ENCODE measurements at regions not wholly inside any gene's neighbourhood (a gene's known extent, or its start where the extent isn't known, plus 50 kb on each side); places are given as distances from the start of the nearest gene placed in this dataset.
A peak's percentile ranks its signal among the peaks of the same experiment; 100 is the strongest.

DNA sequence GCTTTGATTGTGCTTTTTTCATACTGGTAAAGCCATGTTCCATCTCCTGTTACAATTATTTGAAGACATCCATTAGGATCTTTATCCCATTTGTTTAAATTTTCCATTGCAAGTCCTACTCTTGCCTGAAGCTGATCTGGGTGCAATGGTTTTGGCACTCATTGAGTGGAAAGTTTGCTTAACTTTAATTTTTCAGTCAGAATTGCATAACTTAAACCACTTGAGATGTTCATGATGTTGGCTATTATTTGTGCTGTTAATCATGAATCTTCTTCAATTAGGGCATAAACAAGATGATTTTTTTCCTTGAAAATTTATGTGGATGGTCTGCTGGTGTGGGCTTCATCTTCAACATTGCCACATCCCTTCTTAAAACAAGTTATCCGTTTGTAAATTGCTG, 180.1 kb downstream of the ST6GAL2 start:
- no peak for ATAC-seq (ENCODE audit: low FRiP score)
- TF ChIP-seq, protein P1, sequence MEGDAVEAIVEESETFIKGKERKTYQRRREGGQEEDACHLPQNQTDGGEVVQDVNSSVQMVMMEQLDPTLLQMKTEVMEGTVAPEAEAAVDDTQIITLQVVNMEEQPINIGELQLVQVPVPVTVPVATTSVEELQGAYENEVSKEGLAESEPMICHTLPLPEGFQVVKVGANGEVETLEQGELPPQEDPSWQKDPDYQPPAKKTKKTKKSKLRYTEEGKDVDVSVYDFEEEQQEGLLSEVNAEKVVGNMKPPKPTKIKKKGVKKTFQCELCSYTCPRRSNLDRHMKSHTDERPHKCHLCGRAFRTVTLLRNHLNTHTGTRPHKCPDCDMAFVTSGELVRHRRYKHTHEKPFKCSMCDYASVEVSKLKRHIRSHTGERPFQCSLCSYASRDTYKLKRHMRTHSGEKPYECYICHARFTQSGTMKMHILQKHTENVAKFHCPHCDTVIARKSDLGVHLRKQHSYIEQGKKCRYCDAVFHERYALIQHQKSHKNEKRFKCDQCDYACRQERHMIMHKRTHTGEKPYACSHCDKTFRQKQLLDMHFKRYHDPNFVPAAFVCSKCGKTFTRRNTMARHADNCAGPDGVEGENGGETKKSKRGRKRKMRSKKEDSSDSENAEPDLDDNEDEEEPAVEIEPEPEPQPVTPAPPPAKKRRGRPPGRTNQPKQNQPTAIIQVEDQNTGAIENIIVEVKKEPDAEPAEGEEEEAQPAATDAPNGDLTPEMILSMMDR (IDR thresholded peaks at IDR 0.05) = no peak
- no peak for DNase-seq (ENCODE audit: low spot score)

DNA sequence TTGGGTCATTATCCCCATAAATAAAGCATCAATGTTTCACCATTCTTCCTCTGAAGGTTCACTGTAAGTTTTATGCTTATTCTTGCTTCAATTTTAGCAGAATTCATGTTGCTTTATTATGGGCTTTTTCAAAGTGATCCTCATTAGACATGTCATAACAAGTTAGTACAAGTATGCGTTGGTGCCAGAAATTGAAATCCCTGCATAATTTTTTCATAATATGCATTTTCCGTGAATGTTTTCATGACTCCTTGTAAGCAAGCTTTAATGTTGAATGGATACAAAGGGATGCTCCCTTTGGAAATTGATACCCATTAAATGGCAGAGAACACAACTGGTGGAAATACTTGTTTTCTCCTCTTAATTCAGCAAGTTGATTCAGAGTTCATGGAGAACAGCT, 179.7 kb downstream of the ST6GAL2 start:
- DNase-seq (ENCODE audit: low spot score) (no peak), ATAC-seq (ENCODE audit: low FRiP score) (no peak)
- TF ChIP-seq, protein P1 (IDR thresholded peaks at IDR 0.05) = no peak

DNA sequence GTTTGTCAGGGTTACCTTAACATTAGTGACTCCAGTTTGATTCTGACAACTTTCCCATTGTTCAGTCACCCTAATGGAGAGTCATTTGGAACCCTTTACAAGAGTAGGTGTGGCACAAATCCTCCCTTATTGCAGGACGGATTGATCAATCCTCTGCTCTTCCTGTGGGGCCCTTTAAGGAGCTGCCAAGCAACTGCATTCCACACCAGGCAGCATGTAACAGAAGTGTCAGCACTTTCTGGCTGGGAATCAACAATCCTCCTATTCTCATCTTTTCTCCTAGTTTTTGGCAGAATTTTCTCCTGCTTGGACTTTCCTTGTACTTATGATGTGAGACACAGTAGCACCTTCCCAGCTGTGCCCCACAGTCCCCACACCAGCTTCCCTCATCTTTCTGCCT, 177.8 kb downstream of the ST6GAL2 start:
- ATAC-seq (ENCODE audit: low FRiP score) = peak; percentile 59
- TF ChIP-seq, protein P1 (IDR thresholded peaks at IDR 0.05) = no peak

DNA sequence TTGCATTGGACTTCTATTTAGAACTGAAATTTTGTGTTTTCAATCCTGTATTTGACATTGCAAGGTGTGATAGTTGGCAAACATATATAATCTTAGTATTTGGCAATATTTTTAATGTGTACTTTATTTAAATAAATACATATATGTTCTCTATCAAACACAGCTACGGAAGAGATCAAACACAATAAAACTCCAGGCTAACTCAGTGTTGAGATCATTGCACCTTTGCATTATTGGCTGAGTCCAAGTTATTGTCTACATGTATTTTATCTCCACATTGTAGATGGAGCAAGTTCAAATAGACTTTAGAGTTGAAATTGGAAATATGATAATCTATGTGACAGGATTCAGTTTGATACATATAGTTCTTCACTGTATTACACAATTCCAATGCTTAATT, 176.7 kb downstream of the ST6GAL2 start:
- no peak for DNase-seq (ENCODE audit: low spot score)
- no peak for ATAC-seq (ENCODE audit: low FRiP score)
- TF ChIP-seq, protein P1 (IDR thresholded peaks at IDR 0.05) = no peak

More for the DNA sequence above, 177.8 kb downstream of the ST6GAL2 start:
- no peak for DNase-seq (ENCODE audit: low spot score)

DNA sequence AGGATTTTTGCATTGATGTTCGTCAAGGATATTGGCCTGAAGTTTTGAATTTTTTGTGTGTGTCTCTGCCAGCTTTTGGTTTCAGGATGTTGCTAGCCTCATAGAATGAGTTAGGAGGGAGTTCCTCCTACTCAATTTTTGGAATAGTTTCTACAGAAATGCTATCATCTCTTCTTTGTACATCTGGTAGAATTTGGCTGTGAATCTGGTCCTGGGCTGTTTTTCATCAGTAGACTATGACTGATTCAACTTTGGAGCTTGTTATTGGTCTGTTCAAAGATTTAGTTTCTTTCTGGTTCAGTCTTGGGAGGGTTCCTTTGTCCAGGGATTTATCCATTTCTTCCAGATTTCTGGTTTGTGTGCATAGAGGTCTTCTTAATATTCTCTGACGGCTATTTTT, 166.7 kb downstream of the ST6GAL2 start:
- no peak for DNase-seq (ENCODE audit: low spot score)
- TF ChIP-seq, protein P1 (IDR thresholded peaks at IDR 0.05) = no peak
- no peak for ATAC-seq (ENCODE audit: low FRiP score)

DNA sequence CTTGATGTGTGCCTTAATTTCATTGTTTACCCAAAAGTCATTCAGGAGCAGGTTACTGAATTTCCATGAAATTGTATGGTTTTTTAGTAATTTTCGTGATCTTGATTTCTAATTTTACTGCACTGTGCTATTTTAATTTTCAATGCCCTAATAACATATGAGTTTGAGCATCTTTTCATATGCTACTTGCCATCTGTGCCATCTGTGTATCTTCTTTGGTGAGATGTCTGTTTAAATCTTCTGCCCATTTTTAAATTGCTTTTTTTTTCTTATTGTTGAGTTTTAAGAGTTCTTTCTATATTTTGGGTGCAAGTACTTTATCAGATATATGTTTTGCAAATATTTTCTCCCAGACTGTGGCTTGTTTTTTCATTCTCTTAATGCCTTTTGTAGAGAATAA, 165.9 kb downstream of the ST6GAL2 start:
- no peak for ATAC-seq (ENCODE audit: low FRiP score)
- TF ChIP-seq, protein P1 (IDR thresholded peaks at IDR 0.05) = no peak
- DNase-seq (ENCODE audit: low spot score) = no peak

DNA sequence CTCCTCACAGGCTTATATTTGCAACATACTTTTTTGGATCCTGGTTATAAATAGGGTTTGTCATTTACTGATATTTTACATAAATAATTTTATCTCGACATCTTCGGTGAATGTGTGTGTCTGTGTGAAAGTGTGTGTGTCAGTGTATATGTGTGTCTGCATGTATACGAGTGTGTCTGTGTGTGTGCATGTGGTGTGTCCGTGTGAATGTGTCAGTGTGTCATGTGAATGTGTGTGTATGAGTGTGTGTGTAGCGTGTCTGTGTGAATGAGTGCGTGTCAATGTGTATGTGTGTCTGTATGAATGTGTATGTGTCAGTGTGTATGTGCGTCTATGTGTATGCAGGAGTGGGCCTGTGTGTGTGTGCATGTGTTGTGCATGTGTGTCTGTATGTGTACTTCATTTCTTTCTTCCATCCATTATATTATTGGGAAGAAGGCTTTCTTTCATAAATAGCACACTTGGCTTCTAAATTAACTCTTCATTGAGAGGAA, 161.6 kb downstream of the ST6GAL2 start:
- TF ChIP-seq, protein P1 (IDR thresholded peaks at IDR 0.05) = no peak
- DNase-seq (ENCODE audit: low spot score) (no peak), ATAC-seq (ENCODE audit: low FRiP score) (no peak)
